H9 (cell line): ENCODE measurements at regions not wholly inside any gene's neighbourhood (a gene's known extent, or its start where the extent isn't known, plus 50 kb on each side); places are given as distances from the start of the nearest gene placed in this dataset.
A peak's percentile ranks its signal among the peaks of the same experiment; 100 is the strongest.

Source experiments
- DNase-seq: peaks from one replicate; pipeline ENCODE4 v3.0.0-alpha.2; 2017
- H2AFZ ChIP-seq: one replicate; pipeline ENCODE4 v1.6.1; 2013; ENCODE audit warnings: mild to moderate bottlenecking, low read length, control low read depth, moderate library complexity
- H2AK5ac ChIP-seq: 2 replicates; pipeline ENCODE4 v1.6.1; 2013; ENCODE audit warnings: low read length, control low read depth, mixed read lengths; ENCODE audit not compliant: insufficient read length
- H2BK120ac ChIP-seq: one replicate; pipeline ENCODE4 v1.6.1; 2013; ENCODE audit warnings: low read depth, mild to moderate bottlenecking, low read length, control low read depth, inconsistent platforms; ENCODE audit not compliant: poor library complexity, severe bottlenecking
- H2BK12ac ChIP-seq: 2 replicates; pipeline ENCODE4 v1.6.1; 2013; ENCODE audit warnings: low read length, control low read depth, mixed read lengths, low read depth; ENCODE audit not compliant: insufficient read length
- H2BK15ac ChIP-seq: 2 replicates; pipeline ENCODE4 v1.6.1; 2013; ENCODE audit warnings: low read depth, low read length, control low read depth
- H2BK20ac ChIP-seq: one replicate; pipeline ENCODE4 v1.6.1; 2013; ENCODE audit warnings: low read depth, mild to moderate bottlenecking, low read length, control low read depth, inconsistent platforms; ENCODE audit not compliant: poor library complexity, severe bottlenecking
- H2BK5ac ChIP-seq: 2 replicates; pipeline ENCODE4 v1.6.1; 2013; ENCODE audit warnings: low read length, control low read depth, mixed read lengths; ENCODE audit not compliant: insufficient read length
- H3K14ac ChIP-seq: 2 replicates; pipeline ENCODE4 v1.6.1; 2013; ENCODE audit warnings: low read length, control low read depth; ENCODE audit not compliant: insufficient read depth
- H3K18ac ChIP-seq: 2 replicates; pipeline ENCODE4 v1.6.1; 2013; ENCODE audit warnings: low read depth, mild to moderate bottlenecking, mixed read lengths, low read length, control low read depth; ENCODE audit not compliant: insufficient read length
- H3K23ac ChIP-seq: 2 replicates; pipeline ENCODE4 v1.6.1; 2013; ENCODE audit warnings: low read length, control low read depth, mixed read lengths, low read depth; ENCODE audit not compliant: insufficient read length
- H3K23me2 ChIP-seq: 2 replicates; pipeline ENCODE4 v1.6.1; 2013; ENCODE audit warnings: low read depth, mild to moderate bottlenecking, mixed read lengths, low read length, control low read depth; ENCODE audit not compliant: insufficient read length, poor library complexity, severe bottlenecking
- H3K27ac ChIP-seq: 2 replicates; pipeline ENCODE4 v1.5.1; 2013; ENCODE audit warnings: low read length, control low read depth, mixed read lengths, low read depth; ENCODE audit not compliant: insufficient read length
- H3K27me3 ChIP-seq: 2 replicates; pipeline ENCODE4 v1.6.1; 2013; ENCODE audit warnings: low read length, control low read depth, inconsistent platforms; ENCODE audit not compliant: insufficient read depth
- H3K4ac ChIP-seq: 2 replicates; pipeline ENCODE4 v1.6.1; 2013; ENCODE audit warnings: low read depth, mild to moderate bottlenecking, control low read depth, inconsistent platforms, low read length, moderate library complexity
- H3K4me1 ChIP-seq: 2 replicates; pipeline ENCODE4 v1.6.1; 2013; ENCODE audit warnings: low read length, control low read depth, inconsistent platforms; ENCODE audit not compliant: insufficient read depth
- H3K4me2 ChIP-seq: 2 replicates; pipeline ENCODE4 v1.6.1; 2013; ENCODE audit warnings: low read length, control low read depth, mixed read lengths; ENCODE audit not compliant: insufficient read length, insufficient read depth
- H3K56ac ChIP-seq: 2 replicates; pipeline ENCODE4 v1.6.1; 2013; ENCODE audit warnings: low read depth, mild to moderate bottlenecking, mixed read lengths, low read length, control low read depth; ENCODE audit not compliant: insufficient read length
- H3K79me1 ChIP-seq: 2 replicates; pipeline ENCODE4 v1.6.1; 2013; ENCODE audit warnings: low read depth, mild to moderate bottlenecking, moderate library complexity, low read length, control low read depth, inconsistent platforms; ENCODE audit not compliant: insufficient read depth, poor library complexity, severe bottlenecking
- H3K79me2 ChIP-seq: 2 replicates; pipeline ENCODE4 v1.6.1; 2013; ENCODE audit warnings: low read length, control low read depth, inconsistent platforms; ENCODE audit not compliant: insufficient read depth
- H3K9ac ChIP-seq: 2 replicates; pipeline ENCODE4 v1.6.1; 2013; ENCODE audit warnings: low read length, control low read depth, mixed read lengths; ENCODE audit not compliant: insufficient read length; ENCODE audit errors: extremely low read depth
- H3K9me3 ChIP-seq: one replicate; pipeline ENCODE4 v1.6.1; 2013; ENCODE audit warnings: low read depth, low read length, inconsistent platforms; ENCODE audit not compliant: control insufficient read depth
- H3T11ph ChIP-seq: one replicate; pipeline ENCODE4 v1.6.1; 2013; ENCODE audit warnings: mild to moderate bottlenecking, low read length, control low read depth, inconsistent platforms
- H4K20me1 ChIP-seq: one replicate; pipeline ENCODE4 v1.6.1; 2013; ENCODE audit not compliant: control insufficient read depth, insufficient read length, insufficient read depth
- H4K5ac ChIP-seq: 2 replicates; pipeline ENCODE4 v1.6.1; 2013; ENCODE audit warnings: low read depth, mild to moderate bottlenecking, mixed read lengths, low read length, control low read depth; ENCODE audit not compliant: insufficient read length
- H4K8ac ChIP-seq: replicated peaks from 2 replicates; pipeline ENCODE4 v1.6.1; 2013; ENCODE audit warnings: low read length, control low read depth, mixed read lengths, low read depth; ENCODE audit not compliant: insufficient read length
- H4K91ac ChIP-seq: 2 replicates; pipeline ENCODE4 v1.6.1; 2013; ENCODE audit warnings: low read depth, mild to moderate bottlenecking, moderate library complexity, mixed read lengths, low read length, control low read depth; ENCODE audit not compliant: insufficient read length
- H3K27ac Mint-ChIP-seq, 3 experiments: 2 replicates in 2 of 3; 3 replicates in 1 of 3; pipeline ENCODE4 v1.8.0; 2020 to 2021; ENCODE audit warnings: mixed read lengths in 3 of 3, mild to moderate bottlenecking in 1 of 3, moderate library complexity in 1 of 3
- H3K27me3 Mint-ChIP-seq: 2 replicates; pipeline ENCODE4 v1.8.0; 2021; ENCODE audit warnings: low read depth, mild to moderate bottlenecking, moderate library complexity, mixed read lengths
- H3K36me3 Mint-ChIP-seq, 3 experiments: 2 replicates in 2 of 3; 3 replicates in 1 of 3; pipeline ENCODE4 v1.8.0; 2020 to 2021; ENCODE audit warnings: low read depth in 3 of 3, mixed read lengths in 3 of 3; ENCODE audit not compliant: insufficient read depth in 1 of 3
- H3K4me1 Mint-ChIP-seq, 2 experiments: 2 replicates each; pipeline ENCODE4 v1.8.0; 2020; ENCODE audit warnings: mixed read lengths in 2 of 2
- H3K4me3 Mint-ChIP-seq, 2 experiments: 2 replicates in 1 of 2; 3 replicates in 1 of 2; pipeline ENCODE4 v1.8.0; 2020 to 2021; ENCODE audit warnings: mild to moderate bottlenecking in 2 of 2, mixed read lengths in 2 of 2, moderate library complexity in 1 of 2
- H3K9me3 Mint-ChIP-seq, 2 experiments: 2 replicates in 1 of 2; 3 replicates in 1 of 2; pipeline ENCODE4 v1.8.0; 2020; ENCODE audit warnings: mild to moderate bottlenecking in 2 of 2, mixed read lengths in 2 of 2, moderate library complexity in 1 of 2
- WGBS: extraction: QIAGEN DNeasy Blood & Tissue Kit; methylation state at CpG from one replicate; pipeline ENCODE4 v1.1.7; 2013; ENCODE audit warnings: missing lambda C conversion rate, low lambda C conversion rate, mixed read lengths; ENCODE audit not compliant: insufficient read length; ENCODE audit errors: extremely low coverage; 5-methylcytosine and 5-hydroxymethylcytosine counted together
- TF ChIP-seq, protein P1 (sequence below): fragments of 200-600 bp; sonication (generic); conservative IDR thresholded peaks from 3 replicates; pipeline ENCODE4 v1.8.0; 2021; ENCODE audit warnings: antibody characterized with exemption, mild to moderate bottlenecking

DNA sequence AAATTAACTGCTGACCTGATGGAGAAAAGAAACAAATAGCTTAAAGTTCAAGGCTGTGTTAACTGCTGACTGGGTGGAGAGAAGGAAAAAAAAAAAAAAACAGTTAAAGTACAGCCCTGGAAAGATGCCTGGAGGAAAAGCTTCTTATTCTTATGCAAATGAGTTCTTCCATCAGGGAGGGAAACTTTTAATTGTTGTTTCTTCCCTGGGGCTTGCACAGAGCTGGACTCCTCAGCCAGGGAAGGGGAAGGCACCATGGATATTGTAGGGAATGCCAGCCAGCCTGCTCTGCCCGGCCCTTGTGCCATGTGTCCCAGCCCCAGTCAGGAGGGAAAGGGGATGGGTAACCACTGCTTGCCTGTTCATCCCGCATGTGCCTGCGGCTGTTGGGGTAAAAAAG lies 833.1 kb upstream of the CRIM1 start:
- Histone ChIP-seq H2BK5ac (no peak overlapping the region), H3K23ac (no peak overlapping the region), H3K79me1 (no peaks in the 10 kb centered on the region), H3K27me3 (no peaks in the 10 kb centered on the region), H2BK20ac (no peak overlapping the region), H3K27ac (no peak overlapping the region), H3K4me1 (no peaks in the 10 kb centered on the region; the same call in 1 of the 2 replicates), H3K9ac (no peak overlapping the region), H3T11ph (no peak overlapping the region), H4K8ac (no peak overlapping the region), H3K18ac (no peak overlapping the region), H3K9me3 (peaks cover 15% of the 10 kb centered on the region), H3K4ac (no peak overlapping the region), H2BK15ac (no peak overlapping the region), H3K14ac (no peak overlapping the region), H4K5ac (no peak overlapping the region), H2AK5ac (no peak overlapping the region), H3K79me2 (no peaks in the 10 kb centered on the region), H4K20me1 (no peaks in the 10 kb centered on the region), H3K23me2 (no peaks in the 10 kb centered on the region), H3K56ac (no peak overlapping the region), H2BK12ac (no peak overlapping the region), H4K91ac (no peak overlapping the region), H2AFZ (no peak overlapping the region), H3K4me2 (no peak overlapping the region), H2BK120ac (no peak overlapping the region)
- Mint-ChIP-seq H3K27ac (peak overlapping the region in 1 of 3 experiments; percentile 86; a peak in 1 of 7 replicates), H3K36me3 (peaks cover 19 to 38% (median 36%) of the 10 kb centered on the region in 3 experiments), H3K4me3 (no peak overlapping the region; a peak in 1 of 5 replicates), H3K9me3 (peaks cover 31 to 36% of the 10 kb centered on the region in 2 experiments), H3K27me3 (no peaks in the 10 kb centered on the region), H3K4me1 (peaks cover 20 to 36% of the 10 kb centered on the region in 2 experiments)
- peak; percentile 41 for DNase-seq
- TF ChIP-seq, protein P1, sequence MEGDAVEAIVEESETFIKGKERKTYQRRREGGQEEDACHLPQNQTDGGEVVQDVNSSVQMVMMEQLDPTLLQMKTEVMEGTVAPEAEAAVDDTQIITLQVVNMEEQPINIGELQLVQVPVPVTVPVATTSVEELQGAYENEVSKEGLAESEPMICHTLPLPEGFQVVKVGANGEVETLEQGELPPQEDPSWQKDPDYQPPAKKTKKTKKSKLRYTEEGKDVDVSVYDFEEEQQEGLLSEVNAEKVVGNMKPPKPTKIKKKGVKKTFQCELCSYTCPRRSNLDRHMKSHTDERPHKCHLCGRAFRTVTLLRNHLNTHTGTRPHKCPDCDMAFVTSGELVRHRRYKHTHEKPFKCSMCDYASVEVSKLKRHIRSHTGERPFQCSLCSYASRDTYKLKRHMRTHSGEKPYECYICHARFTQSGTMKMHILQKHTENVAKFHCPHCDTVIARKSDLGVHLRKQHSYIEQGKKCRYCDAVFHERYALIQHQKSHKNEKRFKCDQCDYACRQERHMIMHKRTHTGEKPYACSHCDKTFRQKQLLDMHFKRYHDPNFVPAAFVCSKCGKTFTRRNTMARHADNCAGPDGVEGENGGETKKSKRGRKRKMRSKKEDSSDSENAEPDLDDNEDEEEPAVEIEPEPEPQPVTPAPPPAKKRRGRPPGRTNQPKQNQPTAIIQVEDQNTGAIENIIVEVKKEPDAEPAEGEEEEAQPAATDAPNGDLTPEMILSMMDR: no peak
- no CpG with 5 or more reads among the region's 3 CpGs for WGBS
